Activated B cell treated with CpG ODN at 0.5 μM for 24 hours (primary cell): ENCODE measurements at regions not wholly inside any gene's neighbourhood (a gene's known extent, or its start where the extent isn't known, plus 50 kb on each side); places are given as distances from the start of the nearest gene placed in this dataset.

ENCODE experiments used
- ATAC-seq: fragments of 200-7000 bp; cut with Tn5 transposase; one replicate; pipeline ENCODE4 v1.10.0; 2021; ENCODE audit warnings: low read depth, mild to moderate bottlenecking, moderate library complexity
- CTCF ChIA-PET: fragments of 350-600 bp; sonication (Branson Sonifier 250); formaldehyde crosslinking; loops from one replicate; lab custom pipeline; 2021; ENCODE audit warnings: antibody characterized with exemption; lab: Charles Lee
- POLR2A ChIA-PET: fragments of 350-600 bp; sonication (Branson Sonifier 250); formaldehyde crosslinking; loops from one replicate; lab custom pipeline; 2021; ENCODE audit warnings: antibody characterized with exemption; lab: Charles Lee
- DNase-seq: peaks from one replicate; pipeline ENCODE4 v3.0.0; 2022
- H3K27ac Mint-ChIP-seq: one replicate; pipeline ENCODE4 v1.8.0; 2020; ENCODE audit warnings: mixed read lengths
- H3K27me3 Mint-ChIP-seq: one replicate; pipeline ENCODE4 v1.8.0; 2021; ENCODE audit warnings: mixed read lengths
- H3K36me3 Mint-ChIP-seq: one replicate; pipeline ENCODE4 v1.8.0; 2021; ENCODE audit warnings: low read depth, mixed read lengths
- H3K4me1 Mint-ChIP-seq: one replicate; pipeline ENCODE4 v1.8.0; 2021; ENCODE audit warnings: mixed read lengths
- H3K4me3 Mint-ChIP-seq: one replicate; pipeline ENCODE4 v1.8.0; 2020; ENCODE audit warnings: mild to moderate bottlenecking, mixed read lengths
- H3K9me3 Mint-ChIP-seq: one replicate; pipeline ENCODE4 v1.8.0; 2020; ENCODE audit warnings: mixed read lengths
- intact Hi-C: fragments of 100-400 bp; cut with micrococcal nuclease; formaldehyde crosslinking; loops from one replicate; pipeline ENCODE4 v1.15.1; 2024
- TF ChIP-seq, protein P1 (sequence below): fragments of 200-600 bp; IDR thresholded peaks from one replicate; pipeline ENCODE4 v1.8.0; 2022; ENCODE audit warnings: antibody characterized with exemption, mild to moderate bottlenecking

DNA sequence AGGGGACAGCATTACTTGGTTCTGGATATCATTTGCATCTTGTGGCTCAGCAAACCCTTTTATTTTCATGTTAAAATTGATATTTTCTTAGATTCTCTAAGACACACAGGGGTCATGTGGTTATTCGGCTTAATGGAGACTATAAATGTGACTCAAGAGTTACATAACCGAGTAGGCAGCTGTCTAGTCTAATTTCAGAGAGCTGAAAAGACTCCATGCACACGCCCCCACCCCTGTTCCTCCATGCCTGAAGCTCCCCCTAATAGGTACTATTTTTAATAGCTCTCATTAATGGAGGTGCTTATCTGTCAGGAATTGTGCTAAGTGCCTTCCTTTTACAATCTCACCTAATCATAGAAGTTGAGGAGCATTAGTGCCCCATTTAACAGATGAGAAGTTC, 189.2 kb upstream of the ARHGAP20 start:
- DNase-seq (no peak), ATAC-seq (no peak)
- TF ChIP-seq, protein P1, sequence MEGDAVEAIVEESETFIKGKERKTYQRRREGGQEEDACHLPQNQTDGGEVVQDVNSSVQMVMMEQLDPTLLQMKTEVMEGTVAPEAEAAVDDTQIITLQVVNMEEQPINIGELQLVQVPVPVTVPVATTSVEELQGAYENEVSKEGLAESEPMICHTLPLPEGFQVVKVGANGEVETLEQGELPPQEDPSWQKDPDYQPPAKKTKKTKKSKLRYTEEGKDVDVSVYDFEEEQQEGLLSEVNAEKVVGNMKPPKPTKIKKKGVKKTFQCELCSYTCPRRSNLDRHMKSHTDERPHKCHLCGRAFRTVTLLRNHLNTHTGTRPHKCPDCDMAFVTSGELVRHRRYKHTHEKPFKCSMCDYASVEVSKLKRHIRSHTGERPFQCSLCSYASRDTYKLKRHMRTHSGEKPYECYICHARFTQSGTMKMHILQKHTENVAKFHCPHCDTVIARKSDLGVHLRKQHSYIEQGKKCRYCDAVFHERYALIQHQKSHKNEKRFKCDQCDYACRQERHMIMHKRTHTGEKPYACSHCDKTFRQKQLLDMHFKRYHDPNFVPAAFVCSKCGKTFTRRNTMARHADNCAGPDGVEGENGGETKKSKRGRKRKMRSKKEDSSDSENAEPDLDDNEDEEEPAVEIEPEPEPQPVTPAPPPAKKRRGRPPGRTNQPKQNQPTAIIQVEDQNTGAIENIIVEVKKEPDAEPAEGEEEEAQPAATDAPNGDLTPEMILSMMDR = no peak
- ChIA-PET POLR2A (no interaction called here), CTCF (no interaction called here)
- H3K4me3 Mint-ChIP-seq = no peak overlapping the region
- intact Hi-C loops = loop anchor here (5.0 kb wide), 1 partner anchor 536 kb away; no protein-coding TSS in a partner anchor
- peaks cover 17% of the 10 kb centered on the region for H3K27me3 Mint-ChIP-seq
- no peak overlapping the region for H3K27ac Mint-ChIP-seq
- no peaks in the 10 kb centered on the region for H3K4me1 Mint-ChIP-seq
- no peaks in the 10 kb centered on the region for H3K9me3 Mint-ChIP-seq
- no peaks in the 10 kb centered on the region for H3K36me3 Mint-ChIP-seq

DNA sequence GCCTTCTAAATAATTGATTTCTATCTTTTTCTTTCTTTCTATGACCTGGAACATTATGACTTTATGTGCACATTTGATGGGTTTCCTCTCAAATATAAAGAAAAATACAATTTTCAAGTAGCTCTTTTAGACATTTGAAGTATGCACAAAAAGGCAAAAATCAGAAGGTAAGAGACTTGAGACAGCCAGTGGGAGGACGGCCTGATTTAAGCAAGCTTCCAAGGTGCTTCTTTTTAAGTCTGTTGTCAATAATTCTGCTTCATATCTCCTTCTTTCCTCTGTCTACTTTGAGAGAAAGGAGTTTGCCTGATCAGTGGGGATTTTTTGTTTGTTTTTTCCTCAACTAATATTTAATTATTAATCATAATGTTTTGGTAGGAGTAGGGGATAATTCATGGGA, 188.2 kb upstream of the ARHGAP20 start:
- DNase-seq = no peak
- no peak for ATAC-seq
- Mint-ChIP-seq H3K36me3 (no peaks in the 10 kb centered on the region), H3K27ac (no peak overlapping the region), H3K4me1 (no peaks in the 10 kb centered on the region), H3K9me3 (no peaks in the 10 kb centered on the region), H3K4me3 (no peak overlapping the region), H3K27me3 (peaks cover 17% of the 10 kb centered on the region)
- POLR2A ChIA-PET = no interaction called here
- intact Hi-C loops = loop anchor here (5.0 kb wide), 1 partner anchor 537 kb away; no protein-coding TSS in a partner anchor
- CTCF ChIA-PET = no interaction called here
- TF ChIP-seq, protein P1 = no peak

DNA sequence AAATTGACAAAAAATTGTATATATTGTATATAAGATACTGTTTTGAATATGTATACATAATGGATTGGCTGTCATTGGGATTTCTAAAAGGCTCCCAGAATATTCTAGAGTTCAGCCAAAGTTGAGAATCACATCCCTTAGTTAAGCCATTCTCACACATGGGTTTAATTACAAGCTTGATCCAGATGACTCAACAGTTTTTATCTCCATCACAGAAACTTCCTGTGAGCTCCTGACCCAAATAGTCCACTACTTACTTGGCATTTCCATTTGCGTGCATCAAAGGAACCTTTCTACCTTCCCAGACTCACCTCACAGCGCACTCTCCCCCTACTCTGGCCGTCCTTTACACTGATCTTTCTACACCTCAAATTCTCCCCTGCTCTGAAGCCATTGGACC, 184.8 kb upstream of the ARHGAP20 start:
- POLR2A ChIA-PET = no interaction called here
- no peaks in the 10 kb centered on the region for H3K9me3 Mint-ChIP-seq
- H3K27ac Mint-ChIP-seq = no peak overlapping the region
- CTCF ChIA-PET = no interaction called here
- no peak overlapping the region for H3K4me3 Mint-ChIP-seq
- peaks cover 14% of the 10 kb centered on the region for H3K27me3 Mint-ChIP-seq
- ATAC-seq (no peak), DNase-seq (no peak)
- TF ChIP-seq, protein P1 = no peak
- intact Hi-C loops = no loop called here
- no peaks in the 10 kb centered on the region for H3K4me1 Mint-ChIP-seq
- H3K36me3 Mint-ChIP-seq = no peaks in the 10 kb centered on the region

DNA sequence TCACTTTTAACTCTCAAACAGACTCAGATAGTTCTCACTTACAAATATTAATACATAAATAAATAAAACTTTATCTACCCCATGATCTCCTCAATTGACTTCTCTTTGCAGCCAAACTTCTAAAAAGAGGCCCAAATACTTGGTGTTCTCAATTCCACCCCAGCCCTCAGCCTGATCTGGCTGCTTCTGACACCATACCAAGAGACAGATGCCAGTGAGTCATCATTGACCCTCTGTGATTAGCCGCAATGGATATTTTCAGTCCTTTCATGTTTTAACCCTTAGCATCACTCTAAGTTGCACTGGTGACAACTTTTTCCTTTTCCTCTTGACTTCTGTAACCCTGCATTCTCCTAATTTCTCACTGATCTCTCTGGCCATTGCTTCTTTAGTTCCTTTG, 184.1 kb upstream of the ARHGAP20 start:
- H3K36me3 Mint-ChIP-seq = no peaks in the 10 kb centered on the region
- peaks cover 11% of the 10 kb centered on the region for H3K27me3 Mint-ChIP-seq
- CTCF ChIA-PET = no interaction called here
- H3K4me1 Mint-ChIP-seq = no peaks in the 10 kb centered on the region
- TF ChIP-seq, protein P1 = no peak
- no peak for DNase-seq
- intact Hi-C loops = no loop called here
- no peak overlapping the region for H3K27ac Mint-ChIP-seq
- no peaks in the 10 kb centered on the region for H3K9me3 Mint-ChIP-seq
- ATAC-seq = no peak
- POLR2A ChIA-PET = no interaction called here
- H3K4me3 Mint-ChIP-seq = no peak overlapping the region

DNA sequence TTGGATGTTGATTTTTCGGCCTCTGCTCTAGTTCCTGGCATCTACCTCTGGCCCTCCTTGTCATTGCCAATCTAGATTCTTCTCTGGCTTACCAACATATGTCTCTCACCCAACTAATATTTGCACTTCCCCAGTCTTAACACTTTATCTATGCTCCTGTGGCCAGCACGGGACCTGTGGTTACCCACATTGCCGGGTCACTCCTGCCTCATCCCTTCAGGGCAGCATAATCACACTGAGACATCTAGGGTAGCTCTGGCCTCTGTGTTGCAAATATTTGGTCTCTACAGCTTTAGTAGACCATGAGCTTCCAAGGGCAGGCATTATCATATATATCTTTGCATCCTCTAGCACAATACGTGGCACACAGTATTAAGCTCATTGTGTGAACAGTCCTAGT, 182.0 kb upstream of the ARHGAP20 start:
- ChIA-PET POLR2A (no interaction called here), CTCF (no interaction called here)
- H3K27me3 Mint-ChIP-seq = peaks cover 2% of the 10 kb centered on the region

More for the DNA sequence above, 182.0 kb upstream of the ARHGAP20 start:
- intact Hi-C loops = no loop called here
- H3K9me3 Mint-ChIP-seq = no peaks in the 10 kb centered on the region
- DNase-seq (no peak), ATAC-seq (no peak)
- H3K4me1 Mint-ChIP-seq = no peaks in the 10 kb centered on the region
- H3K36me3 Mint-ChIP-seq = no peaks in the 10 kb centered on the region
- H3K27ac Mint-ChIP-seq = no peak overlapping the region
- H3K4me3 Mint-ChIP-seq = no peak overlapping the region
- TF ChIP-seq, protein P1 = no peak
